ENCODE measurements at regions not wholly inside any gene's neighbourhood (a gene's known extent, or its start where the extent isn't known, plus 50 kb on each side); places are given as distances from the start of the nearest gene placed in this dataset.
"Not testable (repeated sequence)": the region's sequence is repeated elsewhere in the genome, so short reads cannot be mapped to it uniquely, and the experiment has no call there.

DNA sequence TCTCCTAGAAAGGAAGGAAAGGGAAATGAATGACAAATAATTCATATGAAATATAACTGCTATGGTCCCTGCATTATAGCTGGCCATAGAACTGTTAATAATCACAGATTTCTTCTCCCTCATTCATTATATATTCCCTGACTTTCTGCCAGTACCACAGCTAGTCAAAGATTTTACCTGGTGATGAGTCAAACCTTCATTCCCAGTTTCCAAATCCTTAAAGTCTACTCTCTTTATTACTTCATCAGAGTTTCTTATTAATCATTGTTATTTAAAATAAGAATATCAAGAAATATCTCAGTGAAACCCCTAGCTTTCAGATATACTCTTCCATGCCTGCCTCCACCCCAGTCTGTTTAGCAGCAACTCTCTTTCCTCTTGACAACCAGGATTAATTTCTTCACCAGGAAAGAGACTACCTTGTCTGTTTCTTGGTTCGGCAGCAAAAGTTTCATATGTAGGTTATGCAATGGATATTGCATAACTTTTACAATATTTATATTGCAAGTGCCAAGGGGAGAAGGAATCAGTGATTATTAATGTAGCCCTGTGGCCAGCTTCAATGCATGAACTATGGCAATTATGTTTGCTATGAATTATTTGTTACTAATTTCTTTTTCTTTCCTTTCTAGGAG is 533.8 kb downstream of the FBXO15 start:
- no peak for DNase-seq

DNA sequence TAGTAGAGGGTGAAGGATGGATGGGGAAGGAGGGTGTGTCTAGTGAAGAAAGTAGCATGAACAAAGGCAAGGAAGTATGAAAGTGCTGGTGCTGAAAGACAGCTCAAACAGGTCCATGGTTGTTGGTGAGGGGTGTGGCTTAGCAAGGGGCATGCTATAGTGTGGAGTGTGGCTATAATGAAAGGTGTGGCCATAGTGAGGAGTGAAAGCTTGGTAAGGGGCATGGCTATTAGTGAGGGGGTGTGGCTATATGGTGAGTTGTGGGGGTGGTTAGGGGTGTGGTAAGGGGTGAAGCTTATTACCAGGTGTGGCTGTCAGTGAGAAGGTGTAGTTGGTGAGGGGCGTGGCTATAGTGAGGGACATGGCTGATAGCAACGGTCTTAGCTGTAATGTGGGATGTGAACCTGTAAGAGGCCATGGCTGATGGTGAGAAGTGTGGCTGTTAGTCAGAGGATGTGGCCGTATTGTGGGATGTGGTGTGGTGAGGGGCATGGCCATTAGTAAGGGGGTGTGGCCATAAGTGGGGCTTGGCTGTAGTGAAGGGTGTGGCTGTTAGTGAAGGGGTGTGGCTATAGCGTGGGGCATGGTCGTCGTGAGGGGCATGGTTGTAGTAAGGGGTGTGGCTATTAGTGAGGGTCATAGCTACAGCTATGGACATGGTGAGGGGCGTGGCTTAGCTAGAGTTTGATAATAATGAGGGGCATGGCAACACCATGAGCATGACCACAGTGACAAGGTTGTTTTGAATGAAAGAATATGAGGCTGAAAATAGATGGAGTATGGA is 549.6 kb downstream of the FBXO15 start:
- DNase-seq = no peak

DNA sequence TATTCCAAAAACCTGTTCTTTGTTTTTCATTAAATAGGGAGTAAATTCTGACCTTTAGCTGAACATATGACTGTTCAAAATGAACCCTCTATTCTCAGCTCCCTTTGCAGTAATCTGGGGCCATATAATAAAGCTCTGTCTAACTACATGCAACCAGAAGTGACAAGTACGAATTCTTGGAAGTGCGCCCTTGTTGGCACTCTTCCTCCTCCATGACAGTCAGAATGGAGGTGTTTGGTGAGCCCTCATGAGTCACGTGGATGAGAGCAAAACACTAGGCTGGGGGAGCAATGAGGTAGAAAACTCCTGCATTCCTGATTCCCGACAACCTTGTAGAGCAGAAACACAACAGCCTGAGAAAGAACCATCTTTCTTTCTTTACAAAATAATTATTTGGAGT is 552.9 kb downstream of the FBXO15 start:
- no peak for DNase-seq

DNA sequence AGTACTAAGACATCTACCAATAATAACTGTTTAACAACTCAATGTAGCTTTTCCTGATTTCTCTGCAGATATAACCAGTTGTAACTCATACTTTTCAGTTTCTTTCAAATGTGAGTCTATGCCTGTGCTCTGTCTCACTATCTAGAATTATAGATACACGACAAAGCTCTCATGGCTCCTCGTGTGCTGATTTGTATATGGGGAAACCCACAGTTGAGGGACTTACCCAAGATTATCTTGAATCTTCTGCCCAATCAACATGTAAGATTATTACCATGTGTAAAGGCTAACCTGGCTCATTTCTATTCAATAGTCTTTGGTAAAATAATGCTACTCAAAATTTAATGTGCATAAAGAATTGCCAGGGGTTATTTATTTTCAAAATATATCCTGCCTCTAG is 554.4 kb downstream of the FBXO15 start:
- no peak for DNase-seq

DNA sequence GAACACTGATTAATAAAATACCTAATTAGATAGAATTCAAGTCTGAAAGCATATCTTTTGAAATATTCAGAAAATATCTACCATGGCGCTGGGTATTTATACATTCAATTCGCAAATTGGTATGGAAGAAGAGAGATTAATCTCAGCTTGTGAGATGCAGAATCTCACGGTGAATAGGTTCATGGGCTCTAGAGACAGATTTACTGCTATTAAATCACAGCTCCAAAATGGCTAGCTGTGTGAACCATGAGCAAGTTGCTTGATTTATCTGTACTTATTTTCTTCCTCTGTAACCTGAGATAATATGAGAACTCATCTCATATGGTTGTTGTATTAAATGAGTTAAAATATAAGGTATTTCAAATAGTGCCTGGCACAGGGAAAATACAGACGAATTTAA is 556.7 kb downstream of the FBXO15 start:
- DNase-seq = no peak

DNA sequence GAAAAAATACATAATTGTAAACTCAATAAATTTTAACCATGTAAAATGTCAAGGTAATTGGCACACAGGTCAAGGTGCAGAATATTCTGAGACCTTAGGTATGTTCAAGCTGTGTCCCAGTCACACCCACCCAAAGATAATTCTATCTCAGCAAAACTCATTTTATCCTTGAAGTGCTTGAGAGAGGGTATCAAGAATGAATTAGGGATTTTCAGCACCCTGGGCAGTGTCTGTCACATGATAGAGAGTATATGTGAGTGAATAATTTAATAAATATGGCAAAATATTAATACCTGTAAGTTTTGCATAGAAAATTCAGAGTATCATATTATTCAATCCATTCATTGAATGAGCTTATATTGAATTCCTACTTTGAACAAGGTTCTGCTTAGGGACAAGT is 567.9 kb downstream of the FBXO15 start:
- no peak for DNase-seq

DNA sequence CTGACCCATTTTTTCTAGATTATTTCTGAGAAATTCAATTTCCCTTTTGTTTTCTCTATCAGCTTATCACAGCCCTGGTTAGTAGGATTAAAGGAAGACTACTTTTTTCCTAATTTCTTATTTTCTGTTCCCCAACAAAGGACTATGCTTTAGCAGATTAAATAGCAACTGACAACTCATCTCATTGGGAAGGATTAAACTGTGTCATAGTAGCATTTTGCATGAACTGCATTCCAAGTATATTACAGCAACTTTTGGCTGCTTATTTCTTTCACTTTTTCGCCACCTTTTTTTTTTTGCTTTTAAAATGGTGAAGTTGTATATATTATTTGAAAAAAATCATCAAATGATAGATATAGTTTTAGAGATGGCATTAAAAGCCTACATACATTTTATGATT is 570.3 kb downstream of the FBXO15 start:
- no peak for DNase-seq

DNA sequence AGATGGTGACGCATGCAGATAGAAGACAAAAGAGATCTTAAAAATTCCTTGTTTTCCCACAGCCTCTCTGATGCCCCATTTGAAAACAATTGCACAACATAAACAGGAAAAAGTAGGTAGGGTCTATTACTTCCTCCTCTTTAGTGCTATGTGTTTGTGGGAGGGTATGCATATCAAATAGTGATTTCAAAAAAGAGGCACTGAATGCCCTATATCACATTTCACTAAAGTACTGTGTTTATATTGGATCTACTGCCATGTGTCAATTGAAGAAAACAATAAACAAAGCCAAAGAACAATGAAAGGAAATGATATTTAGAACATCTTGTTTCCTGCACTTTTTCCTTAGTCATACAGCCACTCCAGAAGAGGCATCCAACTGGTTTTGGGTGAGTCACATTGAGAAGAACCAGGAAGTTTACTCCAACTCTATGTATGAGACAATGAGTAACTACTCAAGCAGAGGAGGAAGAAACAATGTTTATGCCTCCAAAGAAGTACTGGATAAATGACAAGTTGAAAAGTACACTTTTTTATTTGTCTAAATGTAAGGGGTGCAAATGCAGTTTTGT is 583.6 kb downstream of the FBXO15 start:
- DNase-seq = no peak

DNA sequence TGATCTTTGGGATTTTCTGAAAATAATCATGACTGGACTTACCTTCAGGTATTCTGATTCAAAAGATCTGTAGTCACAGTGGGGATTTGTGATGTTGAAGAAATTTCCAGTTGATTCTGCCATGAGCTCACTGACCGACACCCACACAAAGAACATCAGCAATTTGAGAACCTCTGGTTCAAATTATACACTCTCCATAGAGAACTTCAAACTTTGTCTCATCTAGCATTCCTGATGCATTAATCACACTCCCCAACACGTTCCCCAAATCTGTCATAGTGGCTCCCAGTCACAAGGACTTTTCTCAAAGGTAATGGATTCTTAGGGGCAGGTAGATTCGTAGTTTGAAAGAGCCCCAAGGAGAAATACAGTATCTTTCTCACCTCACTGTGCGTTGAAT is 584.3 kb downstream of the FBXO15 start:
- DNase-seq = no peak

DNA sequence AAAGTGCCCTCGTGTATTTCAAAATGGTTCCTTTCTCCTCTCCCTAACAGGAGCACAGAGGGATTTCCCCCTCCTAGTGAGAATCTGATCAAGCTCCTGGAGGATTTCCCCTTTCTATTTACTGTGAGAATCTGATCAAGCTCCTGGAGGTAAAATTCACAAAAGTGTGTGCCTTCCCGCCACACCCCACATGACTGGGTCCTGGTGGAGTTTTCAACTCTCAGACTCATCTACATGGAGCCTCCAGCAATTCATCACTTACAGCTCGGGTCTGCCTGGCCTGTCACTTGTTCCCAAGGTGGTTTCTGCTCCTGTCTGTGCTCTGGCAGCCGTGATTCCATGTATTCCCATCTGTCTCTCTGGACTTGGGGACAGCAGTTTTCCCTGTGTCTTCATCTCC is 590.7 kb downstream of the FBXO15 start:
- no peak for DNase-seq

DNA sequence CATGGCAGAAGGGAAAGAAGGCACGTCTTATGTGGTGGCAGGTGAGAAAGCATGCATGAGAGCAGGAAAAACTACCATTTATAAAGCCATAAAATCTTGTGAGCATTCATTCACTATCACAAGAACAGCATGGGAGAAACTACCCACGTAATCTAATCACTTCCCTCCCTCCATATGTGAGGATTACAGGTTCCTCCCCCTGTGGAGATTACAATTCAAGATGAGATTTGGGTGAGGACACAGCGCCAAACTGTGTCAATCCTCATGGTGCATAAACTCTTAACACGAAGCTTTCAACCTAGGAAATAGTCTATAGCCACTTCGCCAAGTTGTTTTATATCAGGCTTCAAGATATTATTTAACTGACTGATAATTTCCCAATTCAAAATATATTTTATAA is 595.5 kb downstream of the FBXO15 start:
- no peak for DNase-seq

DNA sequence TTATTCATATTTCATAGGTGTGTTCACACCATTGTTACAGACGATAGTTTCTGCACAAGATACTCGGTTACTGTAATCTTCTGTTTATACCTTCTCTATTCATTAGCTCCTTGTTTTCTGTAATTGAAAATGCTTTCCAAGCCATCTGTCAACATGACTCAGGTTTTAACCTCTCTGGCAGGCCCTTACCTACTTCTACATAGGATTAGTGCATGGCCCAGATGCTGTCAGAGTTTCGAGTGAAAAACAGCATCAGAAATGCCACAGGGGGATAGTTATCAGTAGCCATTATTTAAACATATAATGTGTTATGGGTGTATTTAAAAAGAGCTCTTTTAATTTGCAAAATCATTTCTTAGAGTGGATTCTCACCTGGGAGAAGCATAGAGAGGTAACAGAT is 596.4 kb downstream of the FBXO15 start:
- no peak for DNase-seq

DNA sequence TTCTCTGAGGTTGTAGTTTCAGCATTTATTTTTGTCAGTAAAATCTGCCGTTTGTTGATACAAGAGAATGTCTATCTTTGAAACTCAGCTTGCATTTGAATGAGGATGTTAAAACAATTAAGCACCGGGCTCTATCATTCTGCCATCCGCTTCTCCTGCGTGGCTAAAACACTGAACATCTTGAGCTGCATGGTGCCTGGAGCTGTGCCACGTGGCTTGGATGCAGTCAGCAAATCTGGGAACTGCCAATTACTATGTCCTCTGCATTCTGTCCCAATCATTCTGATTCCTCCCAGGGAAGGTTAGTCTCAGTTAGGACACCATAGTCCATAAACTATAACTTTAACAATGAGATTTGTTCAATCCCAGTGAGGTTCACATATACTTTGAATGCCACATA is 598.4 kb downstream of the FBXO15 start:
- no peak for DNase-seq

DNA sequence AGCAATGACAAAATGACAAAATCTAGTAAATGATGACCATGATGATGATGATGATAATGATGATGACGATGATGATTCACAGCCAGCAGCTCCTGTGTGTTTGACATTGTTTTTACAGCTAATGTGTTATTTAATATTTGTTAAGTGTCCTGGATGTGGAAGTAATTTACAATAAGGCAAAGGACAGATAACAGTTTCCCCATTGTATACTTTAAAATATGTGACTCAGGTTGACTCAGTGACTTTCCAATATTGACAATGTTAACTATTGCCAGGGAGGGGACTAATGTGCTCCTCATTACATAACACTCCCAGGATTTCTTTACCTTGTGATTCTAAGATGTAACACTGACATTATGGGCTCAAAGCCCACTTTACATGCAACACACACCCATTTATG is 602.2 kb downstream of the FBXO15 start:
- no peak for DNase-seq

DNA sequence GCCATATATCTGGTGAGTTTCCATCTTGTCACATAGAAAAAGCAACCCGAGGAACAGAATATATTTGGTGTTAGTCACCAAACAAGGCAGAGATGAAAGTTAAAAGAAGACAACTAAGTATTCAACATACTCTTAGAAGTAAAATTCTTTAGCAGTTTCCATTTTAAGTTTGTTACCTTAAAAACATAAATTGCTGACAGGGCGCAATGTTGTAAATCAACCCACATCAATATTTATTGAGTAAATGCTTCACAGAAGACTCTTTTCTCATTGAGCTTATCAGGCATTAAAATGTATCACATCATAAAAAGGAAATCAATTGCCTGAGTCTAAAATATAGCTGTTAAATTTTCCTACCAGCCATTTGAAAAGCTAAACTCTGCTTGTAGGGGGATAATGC is 603.0 kb downstream of the FBXO15 start:
- DNase-seq = no peak

DNA sequence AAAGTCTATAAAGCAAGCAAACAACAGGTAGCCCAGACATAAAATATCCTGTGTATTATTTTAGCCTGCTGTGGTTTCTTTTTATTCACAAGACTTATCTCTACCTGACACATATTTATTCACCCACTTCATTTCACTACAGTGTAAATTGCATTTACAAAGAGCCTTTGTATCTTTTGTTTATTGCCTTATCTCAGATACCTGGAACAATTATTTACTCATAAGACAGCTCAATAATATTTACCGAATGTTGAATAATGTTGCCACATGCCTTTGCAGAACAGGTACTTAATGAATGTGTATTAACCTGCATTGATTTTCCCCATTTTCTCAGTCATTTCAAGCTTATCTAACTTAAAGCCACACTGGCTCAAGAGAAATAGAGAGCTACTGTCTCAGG is 603.6 kb downstream of the FBXO15 start:
- no peak for DNase-seq

DNA sequence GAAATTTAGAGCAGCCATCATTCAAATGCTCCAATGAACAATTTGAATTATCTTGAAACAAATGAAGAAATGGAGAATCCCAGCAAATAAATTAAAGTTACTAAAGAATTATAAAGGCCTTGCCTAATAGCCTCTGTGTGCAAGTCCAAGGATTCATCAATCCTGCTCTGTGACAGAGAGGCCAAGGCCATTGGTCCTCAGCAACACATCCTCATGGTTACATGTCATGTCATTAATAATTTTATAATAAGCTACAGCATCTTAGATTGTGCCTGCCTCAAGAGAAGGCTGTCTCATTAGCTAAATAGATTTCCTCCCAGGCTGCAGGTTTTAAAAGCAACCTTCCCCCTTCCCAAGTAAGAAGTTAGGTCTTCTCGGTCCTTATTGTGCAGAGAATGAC is 611.6 kb downstream of the FBXO15 start:
- no peak for DNase-seq

DNA sequence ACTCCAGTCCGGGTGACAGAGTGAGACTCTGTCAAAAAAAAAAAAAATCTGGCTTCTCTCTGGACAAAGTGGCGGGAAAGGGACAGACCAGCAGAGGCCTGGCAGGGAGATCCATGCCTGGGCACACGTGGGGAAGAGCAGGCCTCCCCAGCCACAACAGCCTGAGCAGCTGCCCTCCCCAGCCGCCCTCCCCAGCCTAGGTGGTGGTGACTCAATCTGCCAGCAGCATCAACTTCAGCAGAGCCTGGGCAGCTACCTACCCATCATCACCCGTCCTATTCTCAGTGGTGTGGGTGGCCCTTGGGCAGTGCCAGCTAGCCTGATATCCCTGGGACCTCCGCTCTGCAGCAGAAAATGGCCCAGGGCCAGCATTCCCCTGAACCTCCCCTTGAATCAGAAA is 612.4 kb downstream of the FBXO15 start:
- no peak for DNase-seq

DNA sequence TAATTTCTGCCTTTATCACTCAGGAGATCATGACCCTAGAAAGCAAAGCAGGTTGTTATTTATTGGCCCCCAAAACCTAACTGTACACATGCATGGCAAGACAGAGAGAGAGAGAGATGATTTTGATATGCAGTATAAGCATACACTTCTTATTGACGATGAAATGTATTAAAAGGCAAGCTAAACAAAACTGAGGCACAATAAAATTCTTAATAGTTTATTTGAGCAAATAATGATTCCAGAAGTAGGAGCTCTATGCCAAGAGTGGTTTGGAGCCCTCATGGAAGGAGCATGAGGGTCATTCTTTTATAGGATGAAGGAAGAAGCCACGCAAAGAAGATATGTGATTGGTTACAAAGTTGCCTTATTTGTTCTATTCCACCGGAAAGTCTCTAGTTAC is 616.0 kb downstream of the FBXO15 start:
- DNase-seq = no peak

DNA sequence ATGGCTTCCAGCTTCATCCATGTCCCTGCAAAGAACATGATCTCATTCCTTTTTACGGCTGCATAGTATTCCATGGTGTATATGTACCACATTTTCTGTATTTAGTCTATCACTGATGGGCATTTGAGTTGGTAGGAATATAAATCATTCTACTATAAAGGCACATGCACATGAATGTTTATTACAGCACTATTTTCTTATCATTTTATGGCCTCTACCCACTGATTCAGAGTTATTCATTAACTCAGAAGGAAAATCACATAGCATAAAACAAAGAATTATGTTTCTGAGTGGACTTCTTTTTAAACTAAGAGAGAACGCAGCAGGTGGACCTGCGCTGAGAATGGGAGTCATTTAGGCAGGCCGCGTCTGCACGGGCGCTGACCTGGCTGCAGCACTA is 619.6 kb downstream of the FBXO15 start:
- no peak for DNase-seq

DNA sequence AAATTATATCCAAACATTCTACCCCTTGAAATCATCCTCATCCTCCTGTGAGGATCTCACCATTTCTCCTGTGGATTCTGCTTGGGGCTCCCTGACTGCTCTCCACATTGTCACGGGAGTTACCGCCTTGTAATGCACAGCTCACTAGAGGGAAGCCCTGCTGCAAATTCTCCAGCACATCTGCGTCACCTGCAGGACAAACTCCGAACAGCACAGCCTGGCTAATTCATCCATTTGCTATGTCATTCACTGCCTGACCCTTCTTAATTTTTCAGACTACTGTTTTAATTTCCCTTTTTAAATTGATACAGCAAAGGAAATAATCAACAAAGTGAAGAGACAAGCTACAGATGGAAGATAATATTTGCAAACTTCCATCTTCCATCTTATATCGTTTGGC is 627.4 kb downstream of the FBXO15 start:
- DNase-seq = no peak

DNA sequence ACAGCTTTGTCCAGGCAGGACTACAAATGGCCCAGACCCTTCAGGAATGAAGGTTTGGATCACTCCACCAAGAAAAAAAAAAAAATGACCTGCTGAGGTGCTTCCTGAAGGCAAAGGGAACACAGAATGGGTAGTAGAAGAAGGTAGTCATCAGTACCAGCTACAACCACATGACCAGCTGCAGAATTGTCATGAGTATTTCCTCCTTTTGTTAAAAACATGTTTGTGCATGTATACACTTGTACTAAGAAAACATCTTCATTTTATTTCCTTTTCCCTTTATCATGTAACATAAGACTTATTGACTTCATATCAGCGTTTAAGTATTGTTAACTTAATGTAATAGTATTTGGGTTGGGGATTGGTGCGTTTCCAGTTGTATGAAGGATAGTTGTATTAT is 631.6 kb downstream of the FBXO15 start:
- not testable (repeated sequence) for DNase-seq

DNA sequence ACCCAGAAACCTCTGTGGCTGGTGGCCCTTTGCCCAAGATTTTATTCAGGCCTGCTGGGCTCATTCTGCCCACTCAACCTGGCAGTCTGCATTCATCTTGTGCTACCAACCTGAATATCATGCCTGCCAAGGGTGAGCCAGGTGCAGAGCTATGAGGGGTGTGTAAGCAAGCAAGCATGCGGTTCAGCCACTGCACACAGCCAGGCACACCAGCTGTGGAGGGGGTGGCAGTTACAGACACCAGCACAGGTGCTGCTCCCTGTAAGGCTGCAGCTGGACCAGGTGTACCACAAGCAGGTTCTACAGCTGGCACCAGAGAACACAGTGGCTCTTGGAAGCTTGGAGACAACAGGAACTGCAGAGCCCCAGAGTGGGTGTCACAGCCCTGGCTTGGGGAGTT is 633.2 kb downstream of the FBXO15 start:
- DNase-seq = no peak

DNA sequence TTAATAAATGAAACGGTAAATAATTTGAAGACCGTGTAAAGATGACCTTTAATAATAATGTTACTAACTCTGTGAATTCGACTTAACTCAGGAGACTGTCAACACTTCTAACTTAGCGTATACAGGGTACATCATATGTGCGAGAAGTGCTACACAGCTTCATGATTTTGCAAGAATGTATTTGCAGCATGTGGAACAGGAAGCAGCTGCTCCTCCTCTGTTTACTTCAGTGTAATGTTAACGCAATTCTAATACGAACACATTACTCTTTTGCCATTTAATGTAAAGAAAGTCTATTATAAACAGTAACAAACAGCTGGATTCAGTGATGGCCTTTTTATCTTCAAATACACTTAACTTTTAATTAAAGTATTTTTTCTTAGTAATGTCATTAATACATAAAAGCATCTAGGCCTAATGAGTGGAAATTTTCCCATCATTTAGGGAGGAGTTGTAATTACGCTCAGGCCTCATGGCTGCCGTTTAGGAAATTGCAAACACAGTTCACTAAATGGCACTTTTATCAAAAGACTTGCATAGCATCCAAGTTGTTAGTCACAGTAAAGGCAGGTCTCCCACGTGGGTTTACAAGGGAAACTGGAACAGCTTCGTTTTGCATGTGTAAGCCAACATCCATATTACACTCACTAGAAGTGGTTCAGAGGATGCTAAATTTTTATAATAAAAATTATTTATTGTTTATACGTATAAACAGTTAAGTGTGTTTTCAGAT is 635.7 kb downstream of the FBXO15 start:
- DNase-seq = no peak
